ENCODE measurements at regions not wholly inside any gene's neighbourhood (a gene's known extent, or its start where the extent isn't known, plus 50 kb on each side); places are given as distances from the start of the nearest gene placed in this dataset.

DNA sequence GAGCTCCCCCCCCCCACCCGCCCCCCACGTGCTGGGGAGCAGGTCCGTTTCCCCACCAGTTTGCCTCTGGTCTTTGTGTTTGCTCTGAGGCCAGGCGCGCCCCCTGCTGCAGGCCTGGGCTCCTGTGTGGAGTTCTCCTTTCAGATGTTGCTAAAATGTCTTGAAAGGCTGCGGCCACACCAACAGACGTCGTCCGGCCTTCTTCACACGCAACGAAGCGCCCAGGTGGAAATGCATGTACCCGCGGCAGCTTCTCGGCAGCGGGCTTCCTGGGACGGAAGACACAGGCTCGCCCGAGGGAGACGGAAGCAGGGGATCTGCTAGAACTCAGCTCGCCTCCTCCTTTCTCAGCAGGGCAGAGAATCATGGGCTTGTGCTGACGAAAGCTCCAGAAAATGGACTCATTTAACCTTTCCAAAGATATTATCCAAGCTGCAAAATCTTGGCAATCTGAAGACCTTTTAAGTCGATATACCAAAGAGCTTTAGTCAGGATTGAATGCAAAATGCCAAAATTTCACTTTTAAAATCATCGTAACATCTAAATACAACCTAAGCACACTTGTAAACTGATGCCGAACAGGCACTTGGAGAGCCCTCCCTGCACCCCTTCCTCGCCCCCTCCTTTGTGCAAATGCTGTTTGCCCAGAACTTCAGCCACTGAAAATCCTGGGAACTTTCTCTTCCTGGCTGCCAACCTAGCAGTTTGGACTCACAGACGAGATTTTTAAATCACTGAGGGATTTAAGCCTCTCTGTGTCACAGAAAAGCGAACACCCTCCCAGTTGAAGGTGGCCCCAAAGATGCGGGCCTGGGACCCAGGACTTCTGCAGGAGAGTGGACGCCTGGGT, 125.5 kb upstream of the ZNF516 start (continued):
- TF ChIP-seq CTBP2 (IDR thresholded peaks at IDR 0.05; ENCODE audit: borderline replicate concordance, insufficient read depth, insufficient read length, low read length) (no peak), POLR2A (IDR thresholded peaks at IDR 0.05; ENCODE audit: control extremely low read depth in 1 of 2, low read depth in 2 of 2, low read length in 2 of 2) (no peak), NANOG (IDR thresholded peaks at IDR 0.05; ENCODE audit: insufficient read depth, low read depth, low read length, poor library complexity, severe bottlenecking) (no peak), RAD21 (IDR thresholded peaks at IDR 0.05 in 1 of 2, conservative IDR thresholded peaks at IDR 0.05 in 1 of 2; ENCODE audit: low read depth in 2 of 2, low read length in 2 of 2) (peak; percentile 60 to 70), SIRT6 (IDR thresholded peaks at IDR 0.05; ENCODE audit: low read length) (no peak), EZH2 (IDR thresholded peaks at IDR 0.05; ENCODE audit: low read depth, low read length, severe bottlenecking) (no peak), SUZ12 (IDR thresholded peaks at IDR 0.05; ENCODE audit: low read length) (peak; percentile 15; the same call in 1 of the 2 replicates), RFX5 (IDR thresholded peaks at IDR 0.05; ENCODE audit: borderline replicate concordance, low read depth, low read length) (no peak), ASH2L (IDR thresholded peaks at IDR 0.05; ENCODE audit: low read length) (peak; percentile 66), TBP (IDR thresholded peaks at IDR 0.05; ENCODE audit: low read depth, low read length) (0 out of 2 replicates have a peak, but pooled peaks have one; percentile 7)
- TF ChIP-seq, protein P1, sequence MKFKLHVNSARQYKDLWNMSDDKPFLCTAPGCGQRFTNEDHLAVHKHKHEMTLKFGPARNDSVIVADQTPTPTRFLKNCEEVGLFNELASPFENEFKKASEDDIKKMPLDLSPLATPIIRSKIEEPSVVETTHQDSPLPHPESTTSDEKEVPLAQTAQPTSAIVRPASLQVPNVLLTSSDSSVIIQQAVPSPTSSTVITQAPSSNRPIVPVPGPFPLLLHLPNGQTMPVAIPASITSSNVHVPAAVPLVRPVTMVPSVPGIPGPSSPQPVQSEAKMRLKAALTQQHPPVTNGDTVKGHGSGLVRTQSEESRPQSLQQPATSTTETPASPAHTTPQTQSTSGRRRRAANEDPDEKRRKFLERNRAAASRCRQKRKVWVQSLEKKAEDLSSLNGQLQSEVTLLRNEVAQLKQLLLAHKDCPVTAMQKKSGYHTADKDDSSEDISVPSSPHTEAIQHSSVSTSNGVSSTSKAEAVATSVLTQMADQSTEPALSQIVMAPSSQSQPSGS (IDR thresholded peaks at IDR 0.05; ENCODE audit: low read length) = no peak
- TF ChIP-seq, protein P2, sequence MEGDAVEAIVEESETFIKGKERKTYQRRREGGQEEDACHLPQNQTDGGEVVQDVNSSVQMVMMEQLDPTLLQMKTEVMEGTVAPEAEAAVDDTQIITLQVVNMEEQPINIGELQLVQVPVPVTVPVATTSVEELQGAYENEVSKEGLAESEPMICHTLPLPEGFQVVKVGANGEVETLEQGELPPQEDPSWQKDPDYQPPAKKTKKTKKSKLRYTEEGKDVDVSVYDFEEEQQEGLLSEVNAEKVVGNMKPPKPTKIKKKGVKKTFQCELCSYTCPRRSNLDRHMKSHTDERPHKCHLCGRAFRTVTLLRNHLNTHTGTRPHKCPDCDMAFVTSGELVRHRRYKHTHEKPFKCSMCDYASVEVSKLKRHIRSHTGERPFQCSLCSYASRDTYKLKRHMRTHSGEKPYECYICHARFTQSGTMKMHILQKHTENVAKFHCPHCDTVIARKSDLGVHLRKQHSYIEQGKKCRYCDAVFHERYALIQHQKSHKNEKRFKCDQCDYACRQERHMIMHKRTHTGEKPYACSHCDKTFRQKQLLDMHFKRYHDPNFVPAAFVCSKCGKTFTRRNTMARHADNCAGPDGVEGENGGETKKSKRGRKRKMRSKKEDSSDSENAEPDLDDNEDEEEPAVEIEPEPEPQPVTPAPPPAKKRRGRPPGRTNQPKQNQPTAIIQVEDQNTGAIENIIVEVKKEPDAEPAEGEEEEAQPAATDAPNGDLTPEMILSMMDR (IDR thresholded peaks at IDR 0.05; ENCODE audit: control extremely low read depth in 1 of 3, insufficient read depth in 1 of 3, low read depth in 1 of 3, low read length in 3 of 3) = peak; percentile 59 to 73 (median 66)

Data from H1 (cell line).